ENCODE measurements at regions not wholly inside any gene's neighbourhood (a gene's known extent, or its start where the extent isn't known, plus 50 kb on each side); places are given as distances from the start of the nearest gene placed in this dataset.

DNA sequence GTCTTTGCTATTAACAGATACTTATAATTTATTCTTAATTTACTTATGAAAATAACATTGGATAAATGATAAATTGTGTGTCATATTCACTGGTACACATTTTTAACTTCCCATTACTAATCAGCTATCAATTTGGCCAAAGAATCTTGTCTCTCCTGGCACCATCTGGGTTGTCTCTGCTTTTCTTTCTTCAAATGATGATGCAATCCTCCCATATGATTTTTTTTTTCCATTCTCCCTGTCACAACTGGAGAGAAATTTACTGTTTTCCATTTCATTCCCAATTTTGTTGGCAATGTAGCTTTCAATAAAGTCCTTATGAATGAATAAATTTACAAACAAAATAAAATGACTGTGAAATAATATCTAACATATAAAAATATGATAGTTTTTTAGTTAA, 743.7 kb upstream of the EPHA6 start:
- no peak for DNase-seq

DNA sequence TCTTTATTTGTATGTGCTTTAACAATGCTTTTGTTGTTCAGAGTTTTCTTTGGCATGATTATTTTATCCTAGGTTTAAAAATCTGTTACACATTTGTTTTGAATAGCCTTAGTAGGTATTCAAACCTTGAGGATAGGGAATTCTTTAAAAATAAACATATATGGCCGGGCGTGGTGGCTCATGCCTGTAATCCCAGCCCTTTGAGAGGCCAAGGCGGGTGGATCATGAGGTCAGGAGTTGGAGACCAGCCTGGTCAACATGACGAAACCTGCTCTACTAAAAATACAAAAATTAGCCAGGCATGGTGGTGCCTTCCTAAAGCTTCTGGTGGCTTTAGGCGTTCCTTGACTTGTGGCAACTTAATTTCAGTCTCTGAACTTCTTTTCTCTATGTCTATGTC, 743.3 kb upstream of the EPHA6 start:
- no peak for DNase-seq

DNA sequence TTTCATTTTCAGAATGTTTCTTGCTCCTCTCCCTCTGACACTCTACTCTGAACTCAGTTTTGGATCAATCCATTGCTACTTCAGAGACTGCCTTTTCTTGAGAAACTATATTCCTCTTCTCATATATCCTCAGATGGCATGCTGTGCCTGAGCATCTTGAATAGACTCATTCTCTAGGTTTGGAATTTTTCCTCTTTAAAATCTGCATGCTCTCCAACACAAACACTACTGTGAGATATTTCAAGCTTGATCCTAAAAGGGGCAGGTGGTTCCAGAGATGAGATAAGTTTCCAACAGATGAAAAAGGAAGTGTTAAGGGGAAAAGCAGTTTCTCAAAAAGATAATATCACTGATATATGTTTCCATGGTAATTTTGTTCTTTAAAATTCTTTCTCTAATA, 742.2 kb upstream of the EPHA6 start:
- no peak for DNase-seq

DNA sequence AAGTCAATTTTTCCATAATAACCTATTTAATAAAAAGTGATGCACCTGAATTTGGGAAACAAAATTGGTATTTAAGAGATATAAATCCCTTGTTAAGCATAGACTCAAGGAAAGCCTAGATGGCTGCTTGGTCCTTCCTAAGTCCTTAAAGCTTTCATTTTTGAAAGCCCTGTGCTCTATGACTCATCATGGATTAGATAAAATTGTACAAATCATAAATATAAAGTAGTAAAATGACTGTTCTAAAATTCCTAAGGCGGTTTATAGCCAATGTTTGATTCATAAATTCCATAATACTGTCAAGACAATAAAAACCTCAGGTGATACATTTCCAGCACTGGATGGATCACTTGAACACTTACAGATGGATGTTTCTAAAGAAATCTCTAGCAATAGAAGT, 730.8 kb upstream of the EPHA6 start:
- DNase-seq, result no peak

DNA sequence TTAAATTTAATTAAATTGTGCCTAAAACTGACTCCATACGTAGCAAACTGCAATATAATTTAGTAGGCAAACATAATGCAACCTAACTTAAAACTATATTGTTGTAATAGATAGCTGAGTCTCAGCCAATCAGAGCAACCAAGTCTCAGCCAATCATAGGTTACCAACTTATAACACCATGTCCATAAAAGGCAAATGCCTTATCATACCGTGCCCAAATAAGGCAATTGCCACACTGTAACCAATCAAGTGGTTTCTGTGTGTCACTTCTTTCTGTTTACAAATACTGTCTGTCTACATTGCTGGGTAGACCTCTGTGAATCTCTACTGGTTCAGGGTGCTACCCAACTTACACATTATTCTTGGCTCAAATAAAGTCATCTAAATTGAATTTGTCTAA, 728.4 kb upstream of the EPHA6 start:
- no peak for DNase-seq

DNA sequence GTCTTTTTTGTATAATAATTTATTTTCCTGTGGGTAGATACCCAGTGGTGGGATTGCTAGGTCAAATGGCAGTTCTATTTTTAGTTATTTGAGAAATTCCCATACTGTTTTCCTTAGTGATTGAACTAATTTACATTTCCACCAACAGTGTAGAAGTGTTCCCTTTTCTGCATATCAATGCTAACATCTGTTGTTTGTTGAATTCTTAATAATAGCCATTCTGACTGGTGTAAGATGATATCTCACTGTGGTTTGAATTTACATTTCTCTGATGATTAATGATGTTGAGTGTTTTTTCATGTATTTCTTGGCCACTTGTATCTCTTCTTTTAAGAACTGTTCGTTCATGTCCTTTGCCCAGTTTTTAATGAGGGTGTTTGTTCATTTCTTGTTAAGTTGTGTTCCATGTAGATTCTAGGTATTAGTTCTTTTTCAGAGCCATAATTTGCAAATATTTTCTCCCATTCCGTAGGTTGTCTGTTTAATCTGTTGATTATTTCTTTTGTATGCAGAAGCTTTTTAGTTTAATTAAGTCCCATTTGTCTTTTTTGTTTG, 713.3 kb upstream of the EPHA6 start:
- no peak for DNase-seq

DNA sequence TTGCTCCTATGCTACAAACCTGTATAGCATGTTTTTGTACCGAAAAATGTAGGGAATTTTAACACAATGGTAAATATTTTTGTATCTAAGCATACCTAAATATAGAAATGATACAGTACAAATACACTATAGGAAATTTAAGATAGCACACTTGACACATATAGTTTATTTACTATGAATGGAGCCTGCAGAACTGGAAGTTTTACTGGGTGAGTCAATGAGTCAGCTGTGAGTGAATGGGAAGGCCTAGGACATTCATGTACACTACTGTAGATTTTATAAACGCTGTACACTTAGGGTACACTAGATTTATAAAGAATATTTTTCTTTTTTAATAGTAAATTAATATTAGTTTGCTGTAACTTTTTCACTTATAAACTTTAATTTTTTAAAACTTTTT, 707.7 kb upstream of the EPHA6 start:
- DNase-seq, result no peak
